H1 (cell line): ENCODE measurements at regions not wholly inside any gene's neighbourhood (a gene's known extent, or its start where the extent isn't known, plus 50 kb on each side); places are given as distances from the start of the nearest gene placed in this dataset.

Experiments used
- CEBPB ChIP-seq: IDR thresholded peaks from 2 replicates; pipeline ENCODE4 v1.6.1; 2012; ENCODE audit warnings: low read depth, low read length
- CHD1 ChIP-seq: IDR thresholded peaks from 2 replicates; pipeline ENCODE4 v1.6.1; 2012; ENCODE audit warnings: low read depth, low read length, improper control_type of control experiment
- POLR2AphosphoS5 ChIP-seq: IDR thresholded peaks from 2 replicates; pipeline ENCODE4 v1.6.1; 2011; ENCODE audit warnings: low read depth, low read length
- SAP30 ChIP-seq: fragments of 300-600 bp; sonication (generic); IDR thresholded peaks from 2 replicates; pipeline ENCODE4 v1.7.1; 2012; ENCODE audit warnings: low read length, moderate library complexity, mild to moderate bottlenecking, inconsistent platforms; ENCODE audit not compliant: insufficient read depth, insufficient replicate concordance
- SIX5 ChIP-seq: IDR thresholded peaks from 2 replicates; pipeline ENCODE4 v1.6.1; 2011; ENCODE audit warnings: mild to moderate bottlenecking, low read depth, low read length

- TF ChIP-seq CEBPB (no peak), CHD1 (no peak), POLR2AphosphoS5 (no peak), SAP30 (no peak), SIX5 (no peak)
These were observed 1158.7 kb upstream of the CNTN5 start (continued) for GRCh38 chr11:97862021-97862420.
